ENCODE measurements at regions not wholly inside any gene's neighbourhood (a gene's known extent, or its start where the extent isn't known, plus 50 kb on each side); places are given as distances from the start of the nearest gene placed in this dataset.

DNA sequence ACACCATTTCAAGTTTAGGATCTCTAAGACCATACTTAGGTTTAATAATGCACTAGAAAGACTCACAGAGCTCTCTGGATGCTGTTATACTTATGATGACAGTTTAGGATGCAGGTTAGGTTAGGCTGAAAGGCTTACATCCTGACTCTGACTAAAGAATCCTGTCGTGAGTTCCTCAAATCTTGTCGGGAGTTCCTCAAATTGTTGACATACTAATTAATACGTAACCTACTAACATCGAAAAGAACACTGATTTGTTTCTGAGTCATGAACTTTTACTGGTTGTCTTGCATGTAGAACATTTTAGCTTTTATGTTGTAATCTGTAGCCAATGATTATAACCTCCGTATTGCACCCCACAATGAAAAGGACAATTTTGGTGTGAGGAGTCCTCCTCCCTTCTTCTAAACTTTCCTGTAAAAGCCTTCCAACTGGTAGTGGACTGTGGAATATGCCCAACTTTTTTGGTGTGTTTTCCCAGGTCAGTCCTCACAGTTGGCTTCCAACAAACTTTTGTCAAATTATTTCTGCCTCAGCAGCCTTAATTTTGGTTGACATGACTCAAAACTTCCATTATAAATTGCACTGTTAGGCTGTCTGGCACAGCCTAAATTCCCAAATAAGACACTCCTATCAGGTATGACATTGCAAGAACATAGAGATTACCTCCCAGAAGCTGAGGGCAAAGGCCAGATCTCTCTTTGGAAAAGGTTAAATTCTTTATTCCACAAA is 107.9 kb upstream of the PALMD start:
- DNase-seq (ENCODE audit: low read depth, low spot score), result no peak

DNA sequence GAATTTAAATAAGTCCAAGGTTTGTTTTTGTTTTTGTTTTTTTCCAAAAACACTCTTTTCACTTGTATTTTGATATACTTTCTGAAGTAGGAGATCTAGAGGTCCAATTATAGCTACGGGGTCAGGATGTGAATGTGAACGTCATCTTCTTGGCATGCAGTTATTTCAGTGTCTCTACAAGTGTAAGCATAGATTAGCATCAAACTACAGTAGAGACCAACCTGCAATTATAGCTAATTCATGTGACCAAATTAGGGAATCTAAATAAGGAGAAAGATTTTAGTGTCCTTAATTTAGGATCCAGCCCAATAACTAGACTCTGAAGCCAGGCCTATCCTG is 107.3 kb upstream of the PALMD start:
- no peak for DNase-seq (ENCODE audit: low read depth, low spot score)

DNA sequence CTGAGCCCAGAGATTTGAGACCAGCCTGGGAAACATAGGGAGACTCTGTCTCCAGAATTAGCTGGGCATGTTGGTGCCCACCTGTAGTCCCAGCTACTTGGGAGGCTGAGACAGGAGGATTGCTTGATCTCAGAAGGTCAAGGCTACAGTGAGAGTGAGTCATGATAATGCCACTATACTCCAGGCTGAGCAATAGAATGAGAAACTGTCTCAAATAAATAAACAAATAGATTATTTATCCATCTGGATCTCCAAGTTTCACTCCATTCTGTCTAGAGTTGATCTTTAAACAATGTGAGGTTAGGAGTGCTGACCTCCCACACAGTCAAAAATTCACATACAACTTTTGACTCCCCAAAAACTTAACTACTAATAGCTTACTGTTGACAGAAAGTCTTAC is 106.8 kb upstream of the PALMD start:
- no peak for DNase-seq (ENCODE audit: low read depth, low spot score)

DNA sequence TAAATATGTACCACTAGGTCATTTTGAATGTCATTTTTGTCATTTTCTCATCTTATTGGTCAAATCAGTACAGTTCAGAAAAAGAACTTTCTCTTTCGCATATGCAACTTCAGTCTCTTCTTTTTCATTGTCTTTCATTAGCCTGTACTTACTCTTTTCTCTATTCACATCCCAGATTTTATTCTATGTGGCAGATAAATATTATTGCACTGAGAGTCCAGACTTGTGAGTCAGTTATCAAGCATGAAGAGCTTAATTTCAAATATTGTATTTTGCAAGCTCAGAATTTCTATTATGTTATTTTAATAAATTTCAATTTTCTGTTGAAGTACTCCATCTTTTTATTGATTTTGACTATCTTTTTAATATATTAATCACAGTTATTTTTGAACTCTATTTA is 105.2 kb upstream of the PALMD start:
- no peak for DNase-seq (ENCODE audit: low read depth, low spot score)

DNA sequence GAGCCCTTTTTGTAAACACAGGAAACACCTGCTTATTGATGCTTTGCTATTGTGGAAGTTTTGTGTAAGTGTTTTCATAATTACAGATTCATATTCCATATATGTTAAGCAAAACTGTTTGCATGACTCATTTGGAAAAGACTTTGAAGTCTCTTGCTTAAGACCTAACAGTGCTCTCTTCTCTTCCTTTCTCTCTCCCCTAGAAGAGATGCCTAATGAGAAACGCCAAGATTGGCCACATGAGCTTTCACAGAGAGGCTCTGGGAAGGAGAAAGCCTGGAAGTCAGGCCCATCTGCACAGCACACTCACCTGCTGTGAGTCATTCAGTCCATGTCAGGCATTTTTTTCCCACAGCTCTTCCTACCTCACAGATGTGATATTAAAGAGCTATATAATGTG is 101.6 kb upstream of the PALMD start:
- DNase-seq (ENCODE audit: low read depth, low spot score), result peak; percentile 36

DNA sequence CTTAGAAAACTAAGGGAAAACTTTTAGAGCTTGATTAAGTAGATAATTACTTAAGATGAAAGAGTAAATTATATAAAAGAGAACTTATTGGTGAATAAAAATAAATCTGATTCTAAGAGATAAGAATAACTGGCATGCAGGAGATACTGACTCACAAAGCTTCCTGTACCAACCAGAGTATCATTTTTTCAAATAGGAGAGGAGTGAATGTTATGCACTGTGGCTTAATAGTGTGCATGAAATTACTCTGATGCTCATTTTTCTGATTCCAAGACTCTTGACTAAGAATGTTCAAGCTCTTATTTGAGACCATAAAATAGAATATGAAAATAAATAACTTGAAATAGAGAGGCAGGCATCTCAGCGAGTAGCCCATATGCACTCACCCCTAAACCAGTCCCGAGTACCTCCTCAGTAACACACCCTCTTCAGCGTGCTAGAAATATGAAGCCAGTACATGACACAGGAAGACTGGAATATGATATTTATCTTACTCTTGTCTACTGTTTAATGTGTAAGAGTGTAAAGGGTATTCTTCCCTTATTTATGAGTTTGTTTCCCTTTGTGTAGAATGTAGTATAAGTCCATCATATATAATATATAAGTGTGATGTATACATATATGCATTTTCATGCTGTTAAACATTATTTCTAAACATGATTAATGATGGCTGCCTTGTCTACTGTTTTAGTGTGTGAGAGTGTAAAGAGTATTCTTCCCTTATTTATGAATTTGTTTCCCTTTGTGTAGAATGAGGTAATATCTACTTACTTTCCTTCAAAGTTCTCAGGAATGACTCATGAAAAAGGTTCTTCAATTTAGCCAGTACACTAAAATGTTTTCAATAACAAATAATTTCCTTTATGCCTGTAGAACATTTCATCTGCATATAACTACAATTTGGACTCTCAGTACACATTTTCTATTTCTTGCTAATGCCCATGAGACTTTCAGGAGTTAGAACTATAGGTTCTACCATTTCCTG is 99.2 kb upstream of the PALMD start:
- DNase-seq (ENCODE audit: low read depth, low spot score), result no peak

DNA sequence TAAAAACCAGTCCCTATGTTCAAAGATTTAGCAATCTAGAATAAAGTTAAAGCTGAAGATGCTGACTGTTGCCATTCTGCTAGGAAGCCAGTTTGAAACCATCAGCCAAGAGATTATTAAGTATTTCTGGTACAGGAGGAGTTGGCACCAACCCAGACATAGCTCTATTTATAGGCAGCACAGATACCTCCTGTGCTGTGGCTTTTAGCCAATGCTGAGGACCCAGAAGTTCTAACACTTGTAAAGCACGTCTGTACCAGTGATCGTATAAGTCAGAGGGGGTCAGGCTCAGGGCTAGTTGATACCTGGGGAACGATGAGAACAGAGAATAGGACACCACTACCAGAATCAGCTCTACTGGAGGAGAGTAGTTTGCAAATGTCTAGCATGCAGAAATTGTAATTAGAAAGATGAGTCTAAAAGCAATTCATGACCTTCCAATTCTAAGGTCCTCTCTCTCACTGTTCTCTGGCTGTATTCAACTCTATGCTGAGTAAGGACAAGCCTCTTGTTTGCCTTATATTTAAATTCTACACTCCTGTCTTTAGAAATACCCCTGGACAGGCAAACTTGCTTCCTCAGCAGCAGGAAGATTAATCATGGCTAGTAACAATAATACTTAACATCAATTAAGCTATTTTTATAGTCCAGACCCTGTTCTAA is 96.8 kb upstream of the PALMD start:
- DNase-seq (ENCODE audit: low read depth, low spot score), result peak; percentile 55

DNA sequence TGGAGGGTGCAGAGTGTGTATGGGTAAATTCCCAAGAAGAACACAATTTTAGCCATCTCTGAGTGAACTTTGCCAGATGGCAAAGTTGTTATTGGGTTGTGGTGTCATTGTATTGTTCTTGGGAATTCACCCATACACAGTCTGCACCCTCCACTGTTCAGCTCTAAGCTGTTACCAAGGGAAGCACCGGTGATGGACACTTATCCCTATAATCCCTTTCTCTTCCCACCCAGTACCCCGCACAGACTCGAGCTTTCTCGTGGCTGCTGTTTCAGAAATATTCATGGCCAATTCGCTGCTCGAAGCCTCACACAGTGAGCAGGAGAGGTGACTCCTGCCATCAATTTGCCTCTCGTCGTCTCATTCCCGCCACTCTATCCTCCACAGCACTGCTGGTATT is 95.7 kb upstream of the PALMD start:
- no peak for DNase-seq (ENCODE audit: low read depth, low spot score)

DNA sequence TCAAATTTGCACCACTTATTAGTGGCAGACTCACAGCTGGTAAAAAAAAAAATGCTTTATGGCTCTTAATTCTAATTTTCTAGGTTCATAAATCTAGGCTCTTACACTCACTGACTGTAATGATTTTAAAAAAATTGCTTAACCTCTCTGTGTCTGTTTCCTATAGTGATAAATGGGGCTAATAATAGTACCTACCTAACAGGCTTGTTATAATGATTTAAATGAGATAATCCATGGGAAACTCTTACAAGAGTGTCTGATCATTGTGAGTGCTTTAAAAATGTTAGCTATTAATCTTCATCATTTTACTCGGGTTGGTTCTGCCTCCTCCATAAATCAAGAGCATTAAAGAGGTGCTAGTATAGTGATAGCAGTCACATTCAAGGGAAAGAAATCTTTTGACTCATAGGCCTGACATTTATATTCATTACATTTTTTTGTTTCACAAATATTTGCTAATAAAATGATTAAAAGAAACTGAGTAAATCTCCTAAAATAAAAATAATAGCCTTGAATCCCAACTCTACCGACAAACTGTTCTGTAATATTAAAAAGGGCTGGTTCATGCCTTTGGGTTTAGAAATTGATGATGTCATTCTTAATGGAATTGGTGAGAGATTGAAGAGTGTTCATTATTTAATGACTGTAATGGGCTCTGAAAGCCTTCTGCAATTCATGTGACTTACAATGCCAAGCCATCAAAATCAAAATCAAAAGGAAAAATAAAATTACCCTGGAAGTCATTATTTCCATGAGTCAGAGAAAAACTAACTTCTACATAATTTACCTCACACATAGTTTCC is 93.9 kb upstream of the PALMD start:
- DNase-seq (ENCODE audit: low read depth, low spot score), result no peak

DNA sequence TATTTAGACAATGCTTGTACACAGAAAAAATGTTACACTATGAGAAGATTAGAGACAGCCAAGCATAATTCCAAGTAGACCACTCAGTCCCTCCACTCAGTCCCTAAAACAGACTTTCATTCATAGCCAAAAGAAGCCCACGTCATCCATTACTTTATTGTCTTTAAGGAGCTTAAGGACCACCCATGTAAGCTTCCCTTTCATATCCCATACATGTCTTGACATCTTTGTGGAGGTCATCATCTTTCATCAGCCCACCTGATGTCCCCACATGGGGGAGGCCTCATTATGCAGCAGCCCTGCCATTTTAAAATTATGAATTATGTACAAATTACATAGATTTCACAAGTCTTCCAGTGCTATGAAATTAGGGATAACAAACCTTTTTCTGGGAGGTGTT is 92.6 kb upstream of the PALMD start:
- DNase-seq (ENCODE audit: low read depth, low spot score), result no peak

DNA sequence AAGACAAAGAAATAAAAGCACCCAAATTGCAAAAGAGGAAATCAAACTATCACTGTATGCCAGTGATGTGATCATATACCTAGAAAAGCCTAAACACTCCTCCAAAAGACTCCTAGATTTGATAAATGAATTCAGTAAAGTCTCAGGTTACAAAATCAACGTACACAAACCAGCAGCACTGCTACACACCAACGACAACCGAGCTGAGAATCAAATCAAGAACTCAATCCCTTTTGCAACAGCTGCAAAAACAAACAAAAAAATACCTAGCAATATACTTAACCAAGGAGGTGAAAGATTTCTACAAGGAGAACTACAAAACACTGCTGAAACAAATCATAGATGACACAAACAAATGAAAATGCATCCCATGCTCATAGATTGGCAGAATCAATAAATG is 92.1 kb upstream of the PALMD start:
- DNase-seq (ENCODE audit: low read depth, low spot score), result peak; percentile 41

DNA sequence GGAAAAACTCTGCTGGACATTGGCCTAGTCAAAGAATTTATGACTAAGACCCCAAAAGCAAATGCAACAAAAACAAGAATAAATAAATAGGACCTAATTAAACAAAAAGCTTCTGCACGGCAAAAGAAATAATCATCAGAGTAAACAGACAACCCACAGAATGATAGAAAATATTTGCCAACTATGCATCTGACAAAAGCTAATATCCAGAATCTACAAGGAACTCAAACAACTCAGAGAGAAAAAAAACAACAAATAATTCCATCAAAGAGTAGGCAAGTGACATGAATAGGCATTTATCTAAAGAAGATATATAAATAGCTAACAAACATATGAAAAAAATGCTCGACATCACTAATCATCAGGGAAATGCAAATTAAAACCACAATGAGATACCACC is 91.2 kb upstream of the PALMD start:
- DNase-seq (ENCODE audit: low read depth, low spot score), result no peak

DNA sequence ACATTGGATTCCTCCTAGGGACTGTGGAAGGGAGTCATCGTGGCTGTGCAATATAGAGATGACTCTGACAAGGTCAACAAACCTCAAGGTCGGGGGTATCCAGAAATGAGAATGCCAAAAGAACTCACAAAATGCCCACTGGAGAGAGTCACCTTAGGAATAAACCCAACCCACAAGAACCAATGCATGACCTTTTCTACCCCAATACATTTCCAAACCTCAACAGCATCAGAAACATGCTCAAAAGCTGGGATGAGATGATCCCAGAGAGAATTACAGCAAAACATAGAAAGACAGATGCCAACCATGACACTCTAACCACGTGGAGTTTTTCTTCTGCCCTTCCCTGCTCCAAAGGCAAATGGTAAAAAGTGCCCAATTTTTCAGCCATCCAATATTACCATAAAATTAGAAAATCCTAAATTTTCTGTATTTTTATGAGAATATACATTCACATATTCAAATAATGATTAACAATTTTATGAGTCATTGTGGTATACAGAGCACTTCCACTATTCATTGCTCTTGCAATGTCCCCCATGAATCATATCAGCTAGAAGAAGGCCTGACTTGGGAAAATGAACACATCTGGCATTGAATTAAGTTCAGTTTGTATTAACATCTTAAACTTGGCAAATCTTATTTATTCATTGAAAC is 88.2 kb upstream of the PALMD start:
- no peak for DNase-seq (ENCODE audit: low read depth, low spot score)

DNA sequence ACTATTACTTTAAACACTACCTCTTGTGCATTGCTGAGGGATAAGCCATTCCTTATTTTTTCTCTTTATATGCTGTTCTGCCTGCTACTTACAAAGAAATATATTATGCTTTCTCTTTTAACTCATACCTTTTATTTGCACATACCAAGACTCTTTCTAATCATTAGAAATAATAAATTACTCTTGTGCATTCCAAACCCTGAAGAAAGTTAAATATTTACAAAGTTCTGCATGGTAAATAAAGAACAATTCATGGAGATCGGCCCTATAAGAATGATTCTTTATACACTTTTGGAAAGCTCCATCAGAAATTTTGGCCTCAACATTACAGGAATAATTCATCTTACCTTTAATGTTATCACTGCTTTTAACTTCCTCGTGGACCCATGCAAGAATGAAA is 86.7 kb upstream of the PALMD start:
- no peak for DNase-seq (ENCODE audit: low read depth, low spot score)

DNA sequence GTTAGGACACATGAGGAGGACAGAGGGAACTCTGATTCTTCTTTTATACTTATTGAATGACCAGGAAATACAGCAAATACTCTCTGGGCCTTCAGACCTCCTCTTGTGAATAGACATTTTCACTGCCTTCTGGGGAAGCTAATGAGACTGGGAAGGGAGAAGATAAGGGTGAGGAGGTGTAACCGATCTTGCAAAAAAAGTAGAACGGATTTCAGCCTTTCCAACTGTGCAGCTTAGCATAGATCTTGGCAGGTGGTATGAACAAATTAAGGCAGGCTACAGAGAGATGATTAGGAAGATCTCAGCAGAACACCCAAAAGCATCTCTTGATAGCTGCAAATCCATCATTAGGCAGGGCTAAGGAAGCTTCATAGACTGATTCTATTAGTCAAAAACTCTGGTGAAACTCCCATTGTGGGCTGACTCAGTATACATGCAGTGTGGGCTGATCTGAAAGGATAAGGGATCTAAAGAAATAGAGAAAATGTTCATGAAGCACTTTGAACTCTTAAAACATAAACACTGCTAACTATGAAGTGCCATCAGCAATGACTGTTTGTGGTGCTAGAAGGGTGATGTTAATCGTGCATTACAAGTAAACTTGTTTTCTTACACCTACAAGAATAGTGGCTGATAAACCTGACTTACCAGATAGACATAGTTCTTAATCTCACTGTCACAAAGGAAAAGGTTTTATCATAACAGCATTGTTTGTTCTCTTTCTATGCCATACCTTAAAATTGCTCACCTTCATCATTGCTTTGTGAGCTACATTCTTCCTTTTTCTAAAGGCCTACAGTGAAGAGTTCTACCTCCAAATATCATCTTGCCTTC is 85.5 kb upstream of the PALMD start:
- DNase-seq (ENCODE audit: low read depth, low spot score), result no peak

DNA sequence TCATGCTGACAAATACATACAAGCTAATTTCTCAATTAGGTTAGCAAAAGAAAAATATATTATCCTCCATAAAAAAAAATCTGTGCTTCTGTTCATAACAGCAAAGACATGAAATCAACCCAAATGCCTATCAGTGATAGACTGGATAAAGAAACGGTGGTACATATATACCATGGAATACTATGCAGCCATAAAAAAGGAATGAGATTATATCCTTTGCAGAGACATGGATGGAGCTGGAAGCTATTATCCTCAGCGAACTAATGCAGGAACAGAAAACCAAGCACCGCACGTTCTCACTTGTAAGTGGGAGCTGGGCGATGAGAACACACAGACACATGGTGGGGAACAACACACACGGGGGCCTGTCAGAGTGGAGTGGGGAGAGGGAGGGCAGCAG is 84.0 kb upstream of the PALMD start:
- DNase-seq (ENCODE audit: low read depth, low spot score), result no peak

DNA sequence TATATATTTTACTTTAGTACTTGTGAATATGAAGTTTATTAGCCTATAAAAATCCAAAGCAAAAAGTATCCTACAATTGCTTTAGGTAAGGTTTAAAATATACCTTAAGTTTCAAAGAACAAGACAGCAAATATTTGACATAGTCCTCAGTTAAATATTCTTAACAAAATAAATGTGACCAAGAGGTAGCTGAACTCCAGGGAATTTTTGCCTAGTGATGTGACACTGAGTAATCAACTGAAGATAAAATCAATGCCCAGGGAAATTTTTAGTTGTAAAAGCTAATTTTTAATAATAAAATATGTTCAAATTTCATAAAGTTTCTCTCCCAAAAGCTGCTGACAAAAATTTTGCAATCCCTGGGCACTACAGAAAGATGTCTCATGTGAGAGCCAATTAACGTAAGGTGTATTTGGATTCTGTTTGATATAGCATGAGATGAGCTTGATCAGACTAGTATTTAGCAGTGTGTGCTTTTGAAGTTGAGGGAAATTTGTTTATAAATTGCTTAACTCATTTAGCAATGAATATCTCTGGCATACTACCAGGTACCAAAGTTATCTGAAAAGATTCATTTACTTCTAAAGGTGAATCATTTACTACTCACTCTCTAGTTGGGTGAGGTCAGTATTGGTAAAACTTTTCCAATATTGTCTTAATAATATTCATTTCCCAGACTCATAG is 80.2 kb upstream of the PALMD start:
- DNase-seq (ENCODE audit: low read depth, low spot score), result no peak

DNA sequence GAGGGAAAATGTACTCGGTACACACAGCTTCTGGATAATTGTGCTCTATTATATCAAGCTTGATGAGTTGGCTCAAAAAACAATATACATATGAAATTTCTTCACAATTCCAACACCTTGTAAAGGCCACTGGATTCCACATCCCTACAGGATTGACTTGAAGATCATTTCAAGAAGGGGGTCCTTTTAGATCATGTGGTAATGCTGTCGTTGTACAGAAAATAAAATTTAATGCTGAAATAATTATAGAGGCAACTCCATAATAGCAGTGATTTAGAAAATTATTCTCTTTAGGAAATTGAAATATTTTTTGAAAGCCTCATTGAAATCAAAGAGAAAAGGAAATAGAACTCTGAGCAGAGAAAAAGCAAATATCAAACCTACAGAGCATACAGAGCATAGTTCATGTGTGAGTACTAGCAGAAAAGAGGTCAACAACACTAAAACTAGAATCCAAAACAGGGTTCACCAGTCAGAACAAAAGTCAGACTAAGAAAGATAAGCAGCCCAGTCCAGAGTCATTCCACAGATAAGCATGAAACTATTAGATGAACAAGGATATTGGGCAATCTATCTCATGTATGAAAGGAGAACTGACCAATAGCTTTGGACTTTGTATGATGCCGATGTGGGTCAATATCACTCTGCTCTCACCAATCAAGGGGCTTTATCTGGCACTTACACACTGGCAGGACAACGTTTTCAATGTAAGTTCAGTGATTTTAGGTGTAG is 79.5 kb upstream of the PALMD start:
- no peak for DNase-seq (ENCODE audit: low read depth, low spot score)

DNA sequence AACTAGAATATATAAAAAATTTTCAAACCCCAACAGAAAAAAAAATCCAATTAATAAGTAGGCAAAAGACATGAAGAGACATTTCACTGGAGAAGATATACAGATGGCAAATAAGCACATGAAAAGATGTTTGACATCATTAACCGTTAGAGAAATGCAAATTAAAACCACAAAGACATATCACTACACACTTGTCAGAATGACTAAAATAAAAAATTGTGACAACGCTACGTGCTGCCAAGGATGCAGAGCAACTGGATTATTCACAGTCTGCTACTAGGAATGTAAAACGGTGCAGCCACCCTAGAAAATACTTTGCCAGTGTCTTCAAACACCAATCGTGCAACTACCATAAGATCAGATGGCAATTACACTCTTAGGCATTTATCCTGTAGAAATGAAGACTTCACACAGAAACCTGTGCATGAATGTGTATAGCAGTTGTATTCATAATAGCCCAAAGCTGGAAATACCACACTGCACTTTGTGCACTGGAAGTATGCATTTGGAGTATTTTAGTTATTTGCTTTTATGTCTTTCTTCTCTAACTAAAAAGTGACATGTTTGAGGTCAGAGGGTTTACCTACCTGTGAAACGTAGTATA is 75.3 kb upstream of the PALMD start:
- DNase-seq (ENCODE audit: low read depth, low spot score), result no peak
